SK-N-SH (cell line): ENCODE measurements at regions not wholly inside any gene's neighbourhood (a gene's known extent, or its start where the extent isn't known, plus 50 kb on each side); places are given as distances from the start of the nearest gene placed in this dataset.

ENCODE experiments used
- EP300 ChIP-seq, 2 experiments: IDR thresholded peaks; 2 replicates each; pipeline versions ENCODE4 v1.4.0 to v1.6.1; 2012; ENCODE audit warnings: borderline replicate concordance in 1 of 2, low read depth in 1 of 2, low read length in 1 of 2
- FOSL2 ChIP-seq: IDR thresholded peaks from 2 replicates; pipeline ENCODE4 v1.4.0; 2012; ENCODE audit warnings: low read depth, mild to moderate bottlenecking, moderate library complexity, borderline replicate concordance
- MXI1 ChIP-seq: IDR thresholded peaks from 2 replicates; pipeline ENCODE4 v1.6.1; 2012; ENCODE audit warnings: mild to moderate bottlenecking, low read depth, low read length, improper control_type of control experiment
- TAF1 ChIP-seq: IDR thresholded peaks from 2 replicates; pipeline ENCODE4 v1.6.1; 2012; ENCODE audit warnings: low read depth, mild to moderate bottlenecking, low read length, moderate library complexity, borderline replicate concordance
- TF ChIP-seq, protein P1 (sequence below): IDR thresholded peaks from 2 replicates; pipeline ENCODE4 v1.4.0; 2012; ENCODE audit warnings: low read depth
- TF ChIP-seq, protein P2 (sequence below): fragments of 200-600 bp; sonication (generic); IDR thresholded peaks from 2 replicates; pipeline ENCODE4 v1.6.1; 2017; ENCODE audit warnings: antibody characterized with exemption, mild to moderate bottlenecking, moderate library complexity
- TF ChIP-seq, protein P3 (sequence below): IDR thresholded peaks from 2 replicates; pipeline ENCODE4 v1.4.0; 2012; ENCODE audit warnings: low read depth, borderline replicate concordance

DNA sequence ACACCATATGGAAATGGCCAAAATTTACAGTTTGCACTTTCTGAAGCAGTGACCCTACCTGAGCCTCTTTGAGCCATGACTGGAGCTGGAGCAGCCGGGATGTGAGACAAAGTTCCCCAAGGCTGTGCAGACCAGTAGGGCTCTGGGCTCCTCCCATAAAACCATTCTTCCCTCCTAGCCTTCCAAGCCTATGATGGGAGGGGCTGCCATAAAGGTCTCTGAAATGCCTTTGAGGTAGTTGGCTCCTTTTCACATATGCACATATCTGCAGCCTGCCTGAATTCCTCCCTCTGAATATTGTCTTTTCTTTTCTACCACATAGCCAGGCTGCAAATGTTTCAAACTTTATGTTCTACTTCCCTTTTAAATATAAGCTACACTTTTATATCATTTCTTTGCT is 516.6 kb upstream of the POM121L12 start:
- TF ChIP-seq EP300 (IDR thresholded peaks at IDR 0.05; ENCODE audit: borderline replicate concordance in 1 of 2, low read depth in 1 of 2, low read length in 1 of 2) (no peak), FOSL2 (no peak), MXI1 (no peak), TAF1 (no peak)
- TF ChIP-seq, protein P1, sequence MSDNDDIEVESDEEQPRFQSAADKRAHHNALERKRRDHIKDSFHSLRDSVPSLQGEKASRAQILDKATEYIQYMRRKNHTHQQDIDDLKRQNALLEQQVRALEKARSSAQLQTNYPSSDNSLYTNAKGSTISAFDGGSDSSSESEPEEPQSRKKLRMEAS: no peak
- TF ChIP-seq, protein P2, sequence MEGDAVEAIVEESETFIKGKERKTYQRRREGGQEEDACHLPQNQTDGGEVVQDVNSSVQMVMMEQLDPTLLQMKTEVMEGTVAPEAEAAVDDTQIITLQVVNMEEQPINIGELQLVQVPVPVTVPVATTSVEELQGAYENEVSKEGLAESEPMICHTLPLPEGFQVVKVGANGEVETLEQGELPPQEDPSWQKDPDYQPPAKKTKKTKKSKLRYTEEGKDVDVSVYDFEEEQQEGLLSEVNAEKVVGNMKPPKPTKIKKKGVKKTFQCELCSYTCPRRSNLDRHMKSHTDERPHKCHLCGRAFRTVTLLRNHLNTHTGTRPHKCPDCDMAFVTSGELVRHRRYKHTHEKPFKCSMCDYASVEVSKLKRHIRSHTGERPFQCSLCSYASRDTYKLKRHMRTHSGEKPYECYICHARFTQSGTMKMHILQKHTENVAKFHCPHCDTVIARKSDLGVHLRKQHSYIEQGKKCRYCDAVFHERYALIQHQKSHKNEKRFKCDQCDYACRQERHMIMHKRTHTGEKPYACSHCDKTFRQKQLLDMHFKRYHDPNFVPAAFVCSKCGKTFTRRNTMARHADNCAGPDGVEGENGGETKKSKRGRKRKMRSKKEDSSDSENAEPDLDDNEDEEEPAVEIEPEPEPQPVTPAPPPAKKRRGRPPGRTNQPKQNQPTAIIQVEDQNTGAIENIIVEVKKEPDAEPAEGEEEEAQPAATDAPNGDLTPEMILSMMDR: no peak
- TF ChIP-seq, protein P3, sequence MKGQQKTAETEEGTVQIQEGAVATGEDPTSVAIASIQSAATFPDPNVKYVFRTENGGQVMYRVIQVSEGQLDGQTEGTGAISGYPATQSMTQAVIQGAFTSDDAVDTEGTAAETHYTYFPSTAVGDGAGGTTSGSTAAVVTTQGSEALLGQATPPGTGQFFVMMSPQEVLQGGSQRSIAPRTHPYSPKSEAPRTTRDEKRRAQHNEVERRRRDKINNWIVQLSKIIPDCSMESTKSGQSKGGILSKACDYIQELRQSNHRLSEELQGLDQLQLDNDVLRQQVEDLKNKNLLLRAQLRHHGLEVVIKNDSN: no peak
